ENCODE measurements at regions not wholly inside any gene's neighbourhood (a gene's known extent, or its start where the extent isn't known, plus 50 kb on each side); places are given as distances from the start of the nearest gene placed in this dataset.

DNA sequence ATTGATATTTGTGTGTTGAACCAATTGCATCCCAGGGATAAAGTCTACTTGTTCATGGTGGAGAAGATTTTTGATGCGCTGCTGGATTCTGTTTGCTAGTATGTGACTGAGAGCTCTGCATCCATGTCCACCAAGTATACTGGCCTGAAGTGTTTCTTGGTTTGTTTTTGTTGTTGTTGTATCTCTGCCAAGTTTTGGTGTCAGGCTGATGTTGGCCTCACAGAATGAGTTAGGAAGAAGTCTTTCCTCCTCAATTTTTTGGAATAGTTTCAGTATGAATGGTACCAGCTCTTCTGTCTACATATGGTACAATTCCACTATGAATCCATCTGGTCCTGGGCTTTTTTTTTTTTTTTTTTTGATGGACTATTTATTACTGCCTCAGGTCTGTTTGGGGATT, 50.9 kb upstream of the OSTN start:
- Histone ChIP-seq H3K4me2 (ENCODE audit: low read length) (no peak overlapping the region), H3K27ac (ENCODE audit: low read length) (no peak overlapping the region)

DNA sequence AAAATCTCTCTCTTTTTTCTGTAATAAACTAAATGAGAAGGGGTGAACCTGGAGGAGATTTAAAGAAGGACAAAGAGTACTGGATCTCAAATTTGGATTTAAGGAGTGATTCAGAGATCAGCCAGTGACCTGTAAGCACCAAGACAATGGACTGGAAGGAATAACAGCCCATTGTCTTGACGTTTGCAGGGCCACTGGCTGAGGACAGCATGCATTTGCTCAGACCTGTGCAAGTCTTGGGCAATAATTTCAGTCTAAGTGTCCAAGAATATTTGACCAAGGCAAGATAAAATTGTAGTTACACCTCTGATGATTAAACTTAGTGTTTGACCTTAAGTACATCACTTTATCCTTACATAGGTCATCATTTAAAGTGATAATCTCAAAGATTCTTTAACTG, 55.8 kb upstream of the OSTN start:
- Histone ChIP-seq H4K20me1 (ENCODE audit: insufficient read depth) (no peaks in the 10 kb centered on the region), H3K4me2 (ENCODE audit: low read length) (no peak overlapping the region), H3K9ac (ENCODE audit: low read length) (no peak overlapping the region), H3K9me3 (ENCODE audit: low read length) (no peaks in the 10 kb centered on the region), H3K27me3 (ENCODE audit: insufficient read depth, low read depth, low read length) (no peaks in the 10 kb centered on the region), H3K27ac (ENCODE audit: low read length) (no peak overlapping the region), H3K36me3 (ENCODE audit: insufficient read depth, low read length) (no peaks in the 10 kb centered on the region), H2AFZ (ENCODE audit: low read depth, low read length) (no peak overlapping the region), H3K79me2 (replicated peaks; ENCODE audit: insufficient read depth, low read length) (no peaks in the 10 kb centered on the region), H3K9me2 (ENCODE audit: insufficient read depth, low read length) (no peaks in the 10 kb centered on the region), H3F3A (ENCODE audit: insufficient read depth, low read length, poor library complexity, severe bottlenecking) (no peaks in the 10 kb centered on the region), H3K4me3 (ENCODE audit: low read length) (no peak overlapping the region)
- TF ChIP-seq EP300 (conservative IDR thresholded peaks at IDR 0.05; ENCODE audit: poor library complexity, severe bottlenecking) (no peak), EZH2 (IDR thresholded peaks at IDR 0.05; ENCODE audit: borderline replicate concordance, insufficient read depth, low read length, poor library complexity, severe bottlenecking) (no peak), MXI1 (conservative IDR thresholded peaks at IDR 0.05; ENCODE audit: poor library complexity, severe bottlenecking) (no peak), SMC3 (conservative IDR thresholded peaks at IDR 0.05; ENCODE audit: poor library complexity) (no peak), TAF1 (IDR thresholded peaks at IDR 0.05; ENCODE audit: low read depth) (no peak), POLR2AphosphoS5 (IDR thresholded peaks at IDR 0.05) (no peak), RAD21 (conservative IDR thresholded peaks at IDR 0.05) (no peak)
- TF ChIP-seq, protein P1, sequence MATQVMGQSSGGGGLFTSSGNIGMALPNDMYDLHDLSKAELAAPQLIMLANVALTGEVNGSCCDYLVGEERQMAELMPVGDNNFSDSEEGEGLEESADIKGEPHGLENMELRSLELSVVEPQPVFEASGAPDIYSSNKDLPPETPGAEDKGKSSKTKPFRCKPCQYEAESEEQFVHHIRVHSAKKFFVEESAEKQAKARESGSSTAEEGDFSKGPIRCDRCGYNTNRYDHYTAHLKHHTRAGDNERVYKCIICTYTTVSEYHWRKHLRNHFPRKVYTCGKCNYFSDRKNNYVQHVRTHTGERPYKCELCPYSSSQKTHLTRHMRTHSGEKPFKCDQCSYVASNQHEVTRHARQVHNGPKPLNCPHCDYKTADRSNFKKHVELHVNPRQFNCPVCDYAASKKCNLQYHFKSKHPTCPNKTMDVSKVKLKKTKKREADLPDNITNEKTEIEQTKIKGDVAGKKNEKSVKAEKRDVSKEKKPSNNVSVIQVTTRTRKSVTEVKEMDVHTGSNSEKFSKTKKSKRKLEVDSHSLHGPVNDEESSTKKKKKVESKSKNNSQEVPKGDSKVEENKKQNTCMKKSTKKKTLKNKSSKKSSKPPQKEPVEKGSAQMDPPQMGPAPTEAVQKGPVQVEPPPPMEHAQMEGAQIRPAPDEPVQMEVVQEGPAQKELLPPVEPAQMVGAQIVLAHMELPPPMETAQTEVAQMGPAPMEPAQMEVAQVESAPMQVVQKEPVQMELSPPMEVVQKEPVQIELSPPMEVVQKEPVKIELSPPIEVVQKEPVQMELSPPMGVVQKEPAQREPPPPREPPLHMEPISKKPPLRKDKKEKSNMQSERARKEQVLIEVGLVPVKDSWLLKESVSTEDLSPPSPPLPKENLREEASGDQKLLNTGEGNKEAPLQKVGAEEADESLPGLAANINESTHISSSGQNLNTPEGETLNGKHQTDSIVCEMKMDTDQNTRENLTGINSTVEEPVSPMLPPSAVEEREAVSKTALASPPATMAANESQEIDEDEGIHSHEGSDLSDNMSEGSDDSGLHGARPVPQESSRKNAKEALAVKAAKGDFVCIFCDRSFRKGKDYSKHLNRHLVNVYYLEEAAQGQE (IDR thresholded peaks at IDR 0.05; ENCODE audit: borderline replicate concordance), result no peak
- TF ChIP-seq, protein P2, sequence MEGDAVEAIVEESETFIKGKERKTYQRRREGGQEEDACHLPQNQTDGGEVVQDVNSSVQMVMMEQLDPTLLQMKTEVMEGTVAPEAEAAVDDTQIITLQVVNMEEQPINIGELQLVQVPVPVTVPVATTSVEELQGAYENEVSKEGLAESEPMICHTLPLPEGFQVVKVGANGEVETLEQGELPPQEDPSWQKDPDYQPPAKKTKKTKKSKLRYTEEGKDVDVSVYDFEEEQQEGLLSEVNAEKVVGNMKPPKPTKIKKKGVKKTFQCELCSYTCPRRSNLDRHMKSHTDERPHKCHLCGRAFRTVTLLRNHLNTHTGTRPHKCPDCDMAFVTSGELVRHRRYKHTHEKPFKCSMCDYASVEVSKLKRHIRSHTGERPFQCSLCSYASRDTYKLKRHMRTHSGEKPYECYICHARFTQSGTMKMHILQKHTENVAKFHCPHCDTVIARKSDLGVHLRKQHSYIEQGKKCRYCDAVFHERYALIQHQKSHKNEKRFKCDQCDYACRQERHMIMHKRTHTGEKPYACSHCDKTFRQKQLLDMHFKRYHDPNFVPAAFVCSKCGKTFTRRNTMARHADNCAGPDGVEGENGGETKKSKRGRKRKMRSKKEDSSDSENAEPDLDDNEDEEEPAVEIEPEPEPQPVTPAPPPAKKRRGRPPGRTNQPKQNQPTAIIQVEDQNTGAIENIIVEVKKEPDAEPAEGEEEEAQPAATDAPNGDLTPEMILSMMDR (IDR thresholded peaks at IDR 0.05; ENCODE audit: poor library complexity, severe bottlenecking), result no peak

More for the DNA sequence above, 50.9 kb upstream of the OSTN start:
- Histone ChIP-seq H2AFZ (ENCODE audit: low read depth, low read length) (no peak overlapping the region), H3K9ac (ENCODE audit: low read length) (no peak overlapping the region), H3F3A (ENCODE audit: insufficient read depth, low read length, poor library complexity, severe bottlenecking) (no peaks in the 10 kb centered on the region), H3K9me3 (ENCODE audit: low read length) (no peaks in the 10 kb centered on the region), H3K4me3 (ENCODE audit: low read length) (no peak overlapping the region), H3K36me3 (ENCODE audit: insufficient read depth, low read length) (no peaks in the 10 kb centered on the region), H3K9me2 (ENCODE audit: insufficient read depth, low read length) (no peaks in the 10 kb centered on the region), H3K27me3 (ENCODE audit: insufficient read depth, low read depth, low read length) (no peaks in the 10 kb centered on the region), H3K79me2 (replicated peaks; ENCODE audit: insufficient read depth, low read length) (no peaks in the 10 kb centered on the region), H4K20me1 (ENCODE audit: insufficient read depth) (no peaks in the 10 kb centered on the region)
- TF ChIP-seq POLR2AphosphoS5 (IDR thresholded peaks at IDR 0.05) (no peak), EZH2 (IDR thresholded peaks at IDR 0.05; ENCODE audit: borderline replicate concordance, insufficient read depth, low read length, poor library complexity, severe bottlenecking) (no peak), EP300 (conservative IDR thresholded peaks at IDR 0.05; ENCODE audit: poor library complexity, severe bottlenecking) (no peak), RAD21 (conservative IDR thresholded peaks at IDR 0.05) (no peak), SMC3 (conservative IDR thresholded peaks at IDR 0.05; ENCODE audit: poor library complexity) (no peak), MXI1 (conservative IDR thresholded peaks at IDR 0.05; ENCODE audit: poor library complexity, severe bottlenecking) (no peak), TAF1 (IDR thresholded peaks at IDR 0.05; ENCODE audit: low read depth) (no peak)
- TF ChIP-seq, protein P2 (IDR thresholded peaks at IDR 0.05; ENCODE audit: poor library complexity, severe bottlenecking), result no peak
- TF ChIP-seq, protein P1 (IDR thresholded peaks at IDR 0.05; ENCODE audit: borderline replicate concordance), result no peak

Data from neural cell (in vitro differentiated cells).